GM12878 (cell line): ENCODE measurements at regions not wholly inside any gene's neighbourhood (a gene's known extent, or its start where the extent isn't known, plus 50 kb on each side); places are given as distances from the start of the nearest gene placed in this dataset.

Experiments used
- ATAC-seq: fragments of 200-7000 bp; cut with Tn5 transposase; 3 replicates; pipeline ENCODE4 v1.9.1; 2020; ENCODE audit warnings: mild to moderate bottlenecking, moderate library complexity
- BruUV-seq: library from RNA; stranded (reverse); fragments of 400-500 nt; replicated peaks from 2 replicates; lab custom pipeline; 2021; lab: Mats Ljungman, UMichigan
- CTCF ChIA-PET: fragments of 300-600 bp; sonication (Branson Sonifier 250); formaldehyde crosslinking; extraction: SDS; loops from one replicate; lab custom pipeline; 2021; ENCODE audit warnings: inconsistent platforms; lab: Yijun Ruan, JAX
- POLR2A ChIA-PET: fragments of 350-600 bp; formaldehyde crosslinking; extraction: SDS; loops from one replicate; lab custom pipeline; 2021; ENCODE audit warnings: inconsistent platforms; lab: Charles Lee
- RAD21 ChIA-PET: fragments of 300-600 bp; sonication (Branson Sonifier 250); formaldehyde crosslinking; loops from one replicate; lab custom pipeline; 2023; ENCODE audit warnings: antibody characterized with exemption; ENCODE audit not compliant: unreplicated experiment; lab: Charles Lee
- SMC1A ChIA-PET: fragments of 300-600 bp; sonication (Branson Sonifier 250); formaldehyde crosslinking; loops from one replicate; lab custom pipeline; 2023; ENCODE audit not compliant: unreplicated experiment, uncharacterized antibody; lab: Charles Lee
- DNase-seq: peaks from one replicate; pipeline ENCODE4 v3.0.0-alpha.2; 2011; ENCODE audit warnings: low read depth, low spot score
- FAIRE-seq: peaks from 3 replicates; lab custom pipeline; 2011; peaks lifted over from hg19 to GRCh38; lab: Jason Lieb, UNC
- H2AFZ ChIP-seq: 2 replicates; pipeline ENCODE4 v1.6.0; 2011; ENCODE audit warnings: low read depth, low read length, control low read depth; ENCODE audit not compliant: control insufficient read depth
- H3K27ac ChIP-seq: 2 replicates; pipeline ENCODE4 v1.5.1; 2011; ENCODE audit warnings: control low read depth; ENCODE audit not compliant: control insufficient read depth, insufficient read depth
- H3K27me3 ChIP-seq, 2 experiments: replicated peaks in 1 of 2; 2 replicates each; pipeline versions ENCODE4 v1.6.0 to v1.6.1; 2011; ENCODE audit warnings: low read length in 1 of 2; ENCODE audit not compliant: control insufficient read depth in 2 of 2, insufficient read depth in 2 of 2
- H3K36me3 ChIP-seq, 2 experiments: 2 replicates each; pipeline ENCODE4 v1.5.1; 2011; ENCODE audit warnings: low read length in 1 of 2; ENCODE audit not compliant: control insufficient read depth in 2 of 2, insufficient read depth in 2 of 2
- H3K4me1 ChIP-seq: 2 replicates; pipeline ENCODE4 v1.6.1; 2011; ENCODE audit warnings: mild to moderate bottlenecking, low read length, moderate library complexity, mixed read lengths; ENCODE audit not compliant: control insufficient read depth, insufficient read depth
- H3K4me2 ChIP-seq: 2 replicates; pipeline ENCODE4 v1.6.0; 2011; ENCODE audit warnings: control low read depth; ENCODE audit not compliant: control insufficient read depth, insufficient read depth
- H3K4me3 ChIP-seq: fragments of 200-600 bp; sonication (generic); 2 replicates; pipeline ENCODE4 v1.5.1; 2016
- H3K79me2 ChIP-seq: 2 replicates; pipeline ENCODE4 v1.6.0; 2011; ENCODE audit warnings: low read length; ENCODE audit not compliant: control insufficient read depth, insufficient read depth
- H3K9ac ChIP-seq: 2 replicates; pipeline ENCODE4 v1.8.0; 2011; ENCODE audit warnings: low read length, control low read depth, mixed read lengths; ENCODE audit not compliant: control insufficient read depth, insufficient read depth
- H3K9me3 ChIP-seq: replicated peaks from 3 replicates; pipeline ENCODE4 v1.5.1; 2011; ENCODE audit warnings: mild to moderate bottlenecking, low read length; ENCODE audit not compliant: control insufficient read depth, insufficient read depth
- H4K20me1 ChIP-seq: 2 replicates; pipeline ENCODE4 v1.6.0; 2011; ENCODE audit not compliant: control insufficient read depth, insufficient read depth
- ASH2L ChIP-seq: fragments of 300-600, 200-600 bp; sonication (generic); IDR thresholded peaks from 2 replicates; pipeline ENCODE4 v1.6.1; 2017; ENCODE audit warnings: low read depth, mild to moderate bottlenecking, borderline replicate concordance
- DPF2 ChIP-seq: fragments of 450-650 bp; IDR thresholded peaks from 2 replicates; pipeline ENCODE4 v1.6.1; 2017; ENCODE audit warnings: mild to moderate bottlenecking
- JUND ChIP-seq: IDR thresholded peaks from 2 replicates; pipeline ENCODE4 v1.6.1; 2012; ENCODE audit warnings: low read depth, mild to moderate bottlenecking, low read length, improper control_type of control experiment, moderate library complexity
- NFXL1 ChIP-seq: fragments of 450-650 bp; IDR thresholded peaks from 2 replicates; pipeline ENCODE4 v1.6.1; 2017; ENCODE audit warnings: antibody characterized with exemption, mild to moderate bottlenecking, borderline replicate concordance
- NFYA ChIP-seq: IDR thresholded peaks from 2 replicates; pipeline ENCODE4 v1.6.1; 2011; ENCODE audit warnings: low read depth, mild to moderate bottlenecking, low read length, improper control_type of control experiment, borderline replicate concordance
- NFYB ChIP-seq: IDR thresholded peaks from 2 replicates; pipeline ENCODE4 v1.6.1; 2011; ENCODE audit warnings: low read depth, mild to moderate bottlenecking, low read length, improper control_type of control experiment, moderate library complexity; ENCODE audit not compliant: insufficient read depth
- NKRF ChIP-seq: fragments of 450-650 bp; conservative IDR thresholded peaks from 2 replicates; pipeline ENCODE4 v1.6.1; 2017; ENCODE audit warnings: mild to moderate bottlenecking, moderate library complexity
- NR2C1 ChIP-seq: fragments of 450-650 bp; IDR thresholded peaks from 2 replicates; pipeline ENCODE4 v1.6.1; 2017; ENCODE audit warnings: antibody characterized with exemption, mild to moderate bottlenecking, moderate library complexity
- REST ChIP-seq: IDR thresholded peaks from 2 replicates; pipeline ENCODE4 v1.6.1; 2012; ENCODE audit warnings: mild to moderate bottlenecking, low read depth, low read length
- SREBF1 ChIP-seq: IDR thresholded peaks from 2 replicates; pipeline ENCODE4 v1.6.1; 2012; ENCODE audit warnings: mild to moderate bottlenecking, low read length
- ZBED1 ChIP-seq: IDR thresholded peaks from 2 replicates; pipeline ENCODE4 v1.6.1; 2016; ENCODE audit warnings: borderline replicate concordance
- ZBTB4 ChIP-seq: fragments of 450-650 bp; formaldehyde crosslinking; IDR thresholded peaks from 2 replicates; pipeline ENCODE4 v1.4.0; 2022; ENCODE audit warnings: mild to moderate bottlenecking, moderate library complexity
- WGBS: methylation state at CpG from one replicate; pipeline ENCODE4 v1.1.6; 2016; ENCODE audit warnings: low lambda C conversion rate; ENCODE audit not compliant: insufficient replicate concordance, insufficient coverage; ENCODE audit errors: missing lambda C conversion rate; 5-methylcytosine and 5-hydroxymethylcytosine counted together
- in situ Hi-C: fragments of 300-500 bp; cut with MboI; formaldehyde crosslinking; loops from 9 replicates; pipeline ENCODE4 v1.14.3; 2018; ENCODE audit warnings: mixed read lengths
- intact Hi-C: fragments of 100-400 bp; cut with micrococcal nuclease; formaldehyde crosslinking; loops from one replicate; pipeline ENCODE4 v1.14.2; 2022; ENCODE audit not compliant: unreplicated experiment

GRCh38 chr21:41620541-41620940, 112.6 kb upstream of the TMPRSS2 start (continued):
- no peak for TF ChIP-seq NKRF
- no peak for TF ChIP-seq NFYB
- no peak for TF ChIP-seq ZBED1
- no peak for TF ChIP-seq NFYA
- TF ChIP-seq, all 136 proteins: peak for 0

- Histone ChIP-seq H3K27me3 (no peaks in the 10 kb centered on the region), H4K20me1 (no peaks in the 10 kb centered on the region), H3K4me2 (no peak overlapping the region), H3K36me3 (no peaks in the 10 kb centered on the region), H3K9me3 (no peaks in the 10 kb centered on the region; the same call in 2 of the 3 replicates), H3K79me2 (no peaks in the 10 kb centered on the region), H3K27ac (no peak overlapping the region), H3K4me3 (no peak overlapping the region), H2AFZ (no peak overlapping the region), H3K4me1 (no peaks in the 10 kb centered on the region; the same call in 1 of the 2 replicates), H3K9ac (no peak overlapping the region)
- ChIA-PET CTCF (interaction anchor here (1.0 to 2.4 kb wide), 7 partner anchors 9 to 333 kb away, joined by 3 to 17 read pairs (median 5); no protein-coding TSS in a partner anchor), POLR2A (no interaction called here), RAD21 (interaction anchor here (1.1 to 2.1 kb wide), 6 partner anchors 26 to 333 kb away, joined by 3 to 5 read pairs (median 4); no protein-coding TSS in a partner anchor), SMC1A (interaction anchor here (0.7 to 1.7 kb wide), 9 partner anchors 80 to 244 kb away, joined by 3 to 5 read pairs (median 3); no protein-coding TSS in a partner anchor)
- no TSS peak for BruUV-seq
- no peak for TF ChIP-seq JUND
- TF ChIP-seq NFXL1: no peak
- no peak for TF ChIP-seq REST
- no peak for TF ChIP-seq NR2C1
- TF ChIP-seq SREBF1: no peak
- no peak for TF ChIP-seq ASH2L
- no peak for TF ChIP-seq ZBTB4
- no peak for TF ChIP-seq DPF2
- ATAC-seq: no peak
- no peak for FAIRE-seq
- intact Hi-C loops (no loop called here), in situ Hi-C loops (no loop called here)
- no peak for DNase-seq
- WGBS: 41% methylated on average over 8 of the region's 8 CpGs
These were observed 108.2 kb upstream of the TMPRSS2 start for GRCh38 chr21:41616031-41616591.
